ENCODE measurements at regions not wholly inside any gene's neighbourhood (a gene's known extent, or its start where the extent isn't known, plus 50 kb on each side); places are given as distances from the start of the nearest gene placed in this dataset.

GRCh38 chrX:39619182-39620009 is 478.4 kb downstream of the BCOR start:
- Histone ChIP-seq H3K9me3 (no peaks in the 10 kb centered on the region), H3K36me3 (no peaks in the 10 kb centered on the region), H3K27ac (no peak overlapping the region), H3K27me3 (replicated peaks; ENCODE audit: insufficient read depth) (no peaks in the 10 kb centered on the region), H3K4me3 (no peak overlapping the region), H3K4me1 (ENCODE audit: control insufficient read depth in 1 of 2, low read depth in 2 of 2) (peaks cover 0 to 2% of the 10 kb centered on the region in 2 donors)
- no peak for TF ChIP-seq CTCF (IDR thresholded peaks at IDR 0.05)
- no peak for ATAC-seq (ENCODE audit: insufficient number of reproducible peaks, low FRiP score, low read depth)
- no peak for DNase-seq (ENCODE audit: low spot score)

GRCh38 chrX:39624166-39624565 is 473.6 kb downstream of the BCOR start:
- Histone ChIP-seq H3K4me3 (no peak overlapping the region), H3K27me3 (replicated peaks; ENCODE audit: insufficient read depth) (no peaks in the 10 kb centered on the region), H3K27ac (no peak overlapping the region), H3K9me3 (no peaks in the 10 kb centered on the region), H3K36me3 (no peaks in the 10 kb centered on the region), H3K4me1 (ENCODE audit: control insufficient read depth in 1 of 2, low read depth in 2 of 2) (no peaks in the 10 kb centered on the region)
- ATAC-seq (ENCODE audit: insufficient number of reproducible peaks, low FRiP score, low read depth) (no peak), DNase-seq (ENCODE audit: low spot score) (no peak)
- TF ChIP-seq CTCF (IDR thresholded peaks at IDR 0.05): no peak

GRCh38 chrX:39625810-39626209 is 471.9 kb downstream of the BCOR start:
- DNase-seq (ENCODE audit: low spot score) (no peak), ATAC-seq (ENCODE audit: insufficient number of reproducible peaks, low FRiP score, low read depth) (no peak)
- no peak for TF ChIP-seq CTCF (IDR thresholded peaks at IDR 0.05)
- H3K4me3 ChIP-seq: no peak overlapping the region
- H3K27ac ChIP-seq: no peak overlapping the region
- no peaks in the 10 kb centered on the region for H3K9me3 ChIP-seq
- no peaks in the 10 kb centered on the region for H3K36me3 ChIP-seq
- H3K4me1 ChIP-seq (ENCODE audit: control insufficient read depth in 1 of 2, low read depth in 2 of 2): no peaks in the 10 kb centered on the region
- no peaks in the 10 kb centered on the region for H3K27me3 ChIP-seq (replicated peaks; ENCODE audit: insufficient read depth)

- Histone ChIP-seq H3K27ac (no peak overlapping the region), H3K9me3 (no peaks in the 10 kb centered on the region), H3K4me3 (no peak overlapping the region), H3K36me3 (no peaks in the 10 kb centered on the region), H3K4me1 (ENCODE audit: control insufficient read depth in 1 of 2, low read depth in 2 of 2) (no peaks in the 10 kb centered on the region), H3K27me3 (replicated peaks; ENCODE audit: insufficient read depth) (no peaks in the 10 kb centered on the region)
- no peak for ATAC-seq (ENCODE audit: insufficient number of reproducible peaks, low FRiP score, low read depth)
- no peak for DNase-seq (ENCODE audit: low spot score)
- TF ChIP-seq CTCF (IDR thresholded peaks at IDR 0.05): no peak
Observed at GRCh38 chrX:39626749-39627148, 471.0 kb downstream of the BCOR start.

GRCh38 chrX:39627257-39627656 is 470.5 kb downstream of the BCOR start:
- ATAC-seq (ENCODE audit: insufficient number of reproducible peaks, low FRiP score, low read depth): no peak
- no peak for DNase-seq (ENCODE audit: low spot score)

More at GRCh38 chrX:39627257-39627656, 470.5 kb downstream of the BCOR start:
- Histone ChIP-seq H3K27ac (no peak overlapping the region), H3K36me3 (no peaks in the 10 kb centered on the region), H3K4me3 (no peak overlapping the region), H3K9me3 (no peaks in the 10 kb centered on the region), H3K4me1 (ENCODE audit: control insufficient read depth in 1 of 2, low read depth in 2 of 2) (no peaks in the 10 kb centered on the region), H3K27me3 (replicated peaks; ENCODE audit: insufficient read depth) (no peaks in the 10 kb centered on the region)
- no peak for TF ChIP-seq CTCF (IDR thresholded peaks at IDR 0.05)
